ENCODE measurements at regions not wholly inside any gene's neighbourhood (a gene's known extent, or its start where the extent isn't known, plus 50 kb on each side); places are given as distances from the start of the nearest gene placed in this dataset.

DNA sequence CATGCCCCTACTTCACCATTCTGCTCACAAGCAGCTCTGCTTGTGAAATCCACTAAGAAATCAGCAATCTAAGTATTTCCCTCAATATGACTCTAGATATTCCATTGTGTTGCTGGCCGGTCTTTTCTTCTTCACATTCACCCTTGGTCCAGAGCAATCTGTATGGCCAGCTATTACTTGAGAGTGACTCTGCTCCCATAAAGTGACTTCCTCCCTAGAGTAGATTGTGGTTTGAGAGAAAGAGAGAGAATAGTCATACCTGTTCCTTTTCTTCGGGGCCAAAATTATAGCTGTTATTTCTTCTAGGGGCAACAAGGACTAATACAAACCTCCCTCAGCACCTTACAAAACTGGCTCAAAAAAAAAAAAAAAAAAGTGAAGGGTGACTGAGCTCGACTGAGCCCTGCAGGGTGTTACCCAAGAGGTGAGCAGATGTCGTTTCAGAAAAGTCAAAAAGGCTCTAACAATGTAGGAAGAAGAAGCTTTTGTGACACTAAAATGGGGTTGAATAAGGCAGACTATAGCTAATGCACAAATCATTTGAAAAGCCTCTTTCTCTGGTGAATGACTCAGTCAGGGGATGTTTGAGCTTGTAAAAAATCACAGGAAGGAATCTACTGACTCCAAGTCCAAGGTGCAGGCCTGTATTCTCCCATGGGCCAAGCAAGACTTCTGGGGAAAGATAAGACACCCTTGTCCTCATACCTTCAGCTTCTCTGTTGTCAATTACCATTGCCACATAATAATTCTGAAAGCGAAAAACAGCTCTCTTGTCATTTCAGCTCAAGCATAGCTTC, 161.0 kb upstream of the SLC24A5 start:
- TF ChIP-seq, protein P1, sequence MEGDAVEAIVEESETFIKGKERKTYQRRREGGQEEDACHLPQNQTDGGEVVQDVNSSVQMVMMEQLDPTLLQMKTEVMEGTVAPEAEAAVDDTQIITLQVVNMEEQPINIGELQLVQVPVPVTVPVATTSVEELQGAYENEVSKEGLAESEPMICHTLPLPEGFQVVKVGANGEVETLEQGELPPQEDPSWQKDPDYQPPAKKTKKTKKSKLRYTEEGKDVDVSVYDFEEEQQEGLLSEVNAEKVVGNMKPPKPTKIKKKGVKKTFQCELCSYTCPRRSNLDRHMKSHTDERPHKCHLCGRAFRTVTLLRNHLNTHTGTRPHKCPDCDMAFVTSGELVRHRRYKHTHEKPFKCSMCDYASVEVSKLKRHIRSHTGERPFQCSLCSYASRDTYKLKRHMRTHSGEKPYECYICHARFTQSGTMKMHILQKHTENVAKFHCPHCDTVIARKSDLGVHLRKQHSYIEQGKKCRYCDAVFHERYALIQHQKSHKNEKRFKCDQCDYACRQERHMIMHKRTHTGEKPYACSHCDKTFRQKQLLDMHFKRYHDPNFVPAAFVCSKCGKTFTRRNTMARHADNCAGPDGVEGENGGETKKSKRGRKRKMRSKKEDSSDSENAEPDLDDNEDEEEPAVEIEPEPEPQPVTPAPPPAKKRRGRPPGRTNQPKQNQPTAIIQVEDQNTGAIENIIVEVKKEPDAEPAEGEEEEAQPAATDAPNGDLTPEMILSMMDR (IDR thresholded peaks at IDR 0.05) = no peak
- TF ChIP-seq PRRX2 (CRISPR knock-in tag; IDR thresholded peaks at IDR 0.05) (no peak), CREB1 (CRISPR knock-in tag; IDR thresholded peaks at IDR 0.05) (no peak), ZNF121 (CRISPR knock-in tag; IDR thresholded peaks at IDR 0.05) (no peak), RELA (CRISPR knock-in tag; IDR thresholded peaks at IDR 0.05; ENCODE audit: borderline replicate concordance) (no peak), NFYB (CRISPR knock-in tag; conservative IDR thresholded peaks at IDR 0.05; ENCODE audit: low read depth) (no peak), OVOL2 (CRISPR knock-in tag; IDR thresholded peaks at IDR 0.05; ENCODE audit: borderline replicate concordance) (no peak), ELF4 (CRISPR knock-in tag; IDR thresholded peaks at IDR 0.05; ENCODE audit: low read depth) (no peak)
- TF ChIP-seq, protein P2, sequence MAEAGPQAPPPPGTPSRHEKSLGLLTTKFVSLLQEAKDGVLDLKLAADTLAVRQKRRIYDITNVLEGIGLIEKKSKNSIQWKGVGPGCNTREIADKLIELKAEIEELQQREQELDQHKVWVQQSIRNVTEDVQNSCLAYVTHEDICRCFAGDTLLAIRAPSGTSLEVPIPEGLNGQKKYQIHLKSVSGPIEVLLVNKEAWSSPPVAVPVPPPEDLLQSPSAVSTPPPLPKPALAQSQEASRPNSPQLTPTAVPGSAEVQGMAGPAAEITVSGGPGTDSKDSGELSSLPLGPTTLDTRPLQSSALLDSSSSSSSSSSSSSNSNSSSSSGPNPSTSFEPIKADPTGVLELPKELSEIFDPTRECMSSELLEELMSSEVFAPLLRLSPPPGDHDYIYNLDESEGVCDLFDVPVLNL (CRISPR knock-in tag; IDR thresholded peaks at IDR 0.05; ENCODE audit: borderline replicate concordance, low read depth) = no peak
- TF ChIP-seq, protein P3, sequence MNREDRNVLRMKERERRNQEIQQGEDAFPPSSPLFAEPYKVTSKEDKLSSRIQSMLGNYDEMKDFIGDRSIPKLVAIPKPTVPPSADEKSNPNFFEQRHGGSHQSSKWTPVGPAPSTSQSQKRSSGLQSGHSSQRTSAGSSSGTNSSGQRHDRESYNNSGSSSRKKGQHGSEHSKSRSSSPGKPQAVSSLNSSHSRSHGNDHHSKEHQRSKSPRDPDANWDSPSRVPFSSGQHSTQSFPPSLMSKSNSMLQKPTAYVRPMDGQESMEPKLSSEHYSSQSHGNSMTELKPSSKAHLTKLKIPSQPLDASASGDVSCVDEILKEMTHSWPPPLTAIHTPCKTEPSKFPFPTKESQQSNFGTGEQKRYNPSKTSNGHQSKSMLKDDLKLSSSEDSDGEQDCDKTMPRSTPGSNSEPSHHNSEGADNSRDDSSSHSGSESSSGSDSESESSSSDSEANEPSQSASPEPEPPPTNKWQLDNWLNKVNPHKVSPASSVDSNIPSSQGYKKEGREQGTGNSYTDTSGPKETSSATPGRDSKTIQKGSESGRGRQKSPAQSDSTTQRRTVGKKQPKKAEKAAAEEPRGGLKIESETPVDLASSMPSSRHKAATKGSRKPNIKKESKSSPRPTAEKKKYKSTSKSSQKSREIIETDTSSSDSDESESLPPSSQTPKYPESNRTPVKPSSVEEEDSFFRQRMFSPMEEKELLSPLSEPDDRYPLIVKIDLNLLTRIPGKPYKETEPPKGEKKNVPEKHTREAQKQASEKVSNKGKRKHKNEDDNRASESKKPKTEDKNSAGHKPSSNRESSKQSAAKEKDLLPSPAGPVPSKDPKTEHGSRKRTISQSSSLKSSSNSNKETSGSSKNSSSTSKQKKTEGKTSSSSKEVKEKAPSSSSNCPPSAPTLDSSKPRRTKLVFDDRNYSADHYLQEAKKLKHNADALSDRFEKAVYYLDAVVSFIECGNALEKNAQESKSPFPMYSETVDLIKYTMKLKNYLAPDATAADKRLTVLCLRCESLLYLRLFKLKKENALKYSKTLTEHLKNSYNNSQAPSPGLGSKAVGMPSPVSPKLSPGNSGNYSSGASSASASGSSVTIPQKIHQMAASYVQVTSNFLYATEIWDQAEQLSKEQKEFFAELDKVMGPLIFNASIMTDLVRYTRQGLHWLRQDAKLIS (CRISPR knock-in tag; IDR thresholded peaks at IDR 0.05; ENCODE audit: borderline replicate concordance) = no peak
- TF ChIP-seq, protein P4, sequence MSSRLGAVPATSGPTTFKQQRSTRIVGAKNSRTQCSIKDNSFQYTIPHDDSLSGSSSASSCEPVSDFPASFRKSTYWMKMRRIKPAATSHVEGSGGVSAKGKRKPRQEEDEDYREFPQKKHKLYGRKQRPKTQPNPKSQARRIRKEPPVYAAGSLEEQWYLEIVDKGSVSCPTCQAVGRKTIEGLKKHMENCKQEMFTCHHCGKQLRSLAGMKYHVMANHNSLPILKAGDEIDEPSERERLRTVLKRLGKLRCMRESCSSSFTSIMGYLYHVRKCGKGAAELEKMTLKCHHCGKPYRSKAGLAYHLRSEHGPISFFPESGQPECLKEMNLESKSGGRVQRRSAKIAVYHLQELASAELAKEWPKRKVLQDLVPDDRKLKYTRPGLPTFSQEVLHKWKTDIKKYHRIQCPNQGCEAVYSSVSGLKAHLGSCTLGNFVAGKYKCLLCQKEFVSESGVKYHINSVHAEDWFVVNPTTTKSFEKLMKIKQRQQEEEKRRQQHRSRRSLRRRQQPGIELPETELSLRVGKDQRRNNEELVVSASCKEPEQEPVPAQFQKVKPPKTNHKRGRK (CRISPR knock-in tag; IDR thresholded peaks at IDR 0.05; ENCODE audit: borderline replicate concordance) = no peak
